GM18511 (cell line): ENCODE measurements at regions not wholly inside any gene's neighbourhood (a gene's known extent, or its start where the extent isn't known, plus 50 kb on each side); places are given as distances from the start of the nearest gene placed in this dataset.

Experiments
- ATAC-seq: cut with Tn5 transposase; IDR thresholded peaks from one replicate; pipeline ENCODE4 v1.9.1; 2021; ENCODE audit warnings: mild to moderate bottlenecking, moderate library complexity; ENCODE audit not compliant: unreplicated experiment

DNA sequence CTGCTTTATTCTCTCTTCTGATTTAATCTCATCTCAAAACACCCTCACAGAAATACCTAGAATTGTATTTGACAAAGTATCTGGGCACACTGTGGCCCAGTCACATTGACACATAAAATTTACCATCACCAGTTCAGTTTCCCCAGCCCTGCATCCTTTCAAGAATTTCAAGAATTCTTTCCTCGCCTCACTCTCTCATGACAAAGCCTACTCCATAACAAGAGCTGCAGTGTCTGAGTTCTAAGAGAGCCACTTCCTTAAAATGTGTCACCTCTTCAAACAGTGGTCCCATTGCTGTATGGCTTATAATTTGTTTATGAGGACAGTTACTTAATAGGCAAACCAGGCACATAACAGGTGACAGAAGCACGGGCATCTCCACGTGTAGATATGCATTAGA lies 90.9 kb upstream of the STK39 start:
- no peak for ATAC-seq

GRCh38 chr2:168338803-168339437 lies 91.5 kb upstream of the STK39 start:
- ATAC-seq: no peak

- ATAC-seq: no peak
These were observed 93.5 kb upstream of the STK39 start for GRCh38 chr2:168340931-168341330.

GRCh38 chr2:168343586-168343985 lies 96.2 kb upstream of the STK39 start:
- no peak for ATAC-seq

DNA sequence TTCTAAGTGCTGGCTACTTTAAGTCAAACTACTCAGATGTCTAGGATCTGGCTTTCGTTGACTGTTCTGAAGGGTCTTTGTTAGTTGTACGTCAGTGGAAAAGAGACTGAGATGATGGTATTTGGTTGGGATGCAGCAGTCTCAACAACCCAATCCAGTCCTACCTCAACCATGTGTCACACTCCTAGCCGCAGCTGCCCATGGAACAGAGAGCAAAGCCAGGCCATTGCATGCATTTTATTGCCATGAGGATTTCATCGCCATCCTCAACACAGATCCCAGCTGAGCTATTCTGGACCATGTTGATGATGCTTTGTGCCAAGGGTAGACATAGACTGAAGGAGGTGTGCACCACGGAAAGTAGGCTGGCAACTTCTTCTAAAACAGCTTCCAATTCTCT lies 97.3 kb upstream of the STK39 start:
- ATAC-seq: no peak

DNA sequence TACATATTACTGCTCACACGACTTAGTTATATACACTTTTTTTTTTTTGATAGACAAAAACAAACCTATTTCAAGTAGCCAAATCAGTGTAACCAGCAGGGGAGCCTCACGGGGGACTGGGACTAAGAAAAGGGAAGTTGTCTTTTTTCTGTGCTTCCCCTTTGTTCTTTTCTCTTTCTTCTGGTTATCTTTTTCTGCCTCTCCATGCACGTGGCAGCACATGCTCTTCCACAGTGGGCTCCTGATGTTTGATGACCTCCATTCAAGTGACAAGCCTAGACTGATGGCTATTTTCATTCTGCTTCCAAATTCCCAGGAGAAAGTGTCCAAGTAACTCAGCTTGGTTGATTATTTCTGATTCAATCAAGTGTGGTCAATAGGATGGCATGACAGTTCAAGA lies 98.2 kb upstream of the STK39 start:
- no peak for ATAC-seq

DNA sequence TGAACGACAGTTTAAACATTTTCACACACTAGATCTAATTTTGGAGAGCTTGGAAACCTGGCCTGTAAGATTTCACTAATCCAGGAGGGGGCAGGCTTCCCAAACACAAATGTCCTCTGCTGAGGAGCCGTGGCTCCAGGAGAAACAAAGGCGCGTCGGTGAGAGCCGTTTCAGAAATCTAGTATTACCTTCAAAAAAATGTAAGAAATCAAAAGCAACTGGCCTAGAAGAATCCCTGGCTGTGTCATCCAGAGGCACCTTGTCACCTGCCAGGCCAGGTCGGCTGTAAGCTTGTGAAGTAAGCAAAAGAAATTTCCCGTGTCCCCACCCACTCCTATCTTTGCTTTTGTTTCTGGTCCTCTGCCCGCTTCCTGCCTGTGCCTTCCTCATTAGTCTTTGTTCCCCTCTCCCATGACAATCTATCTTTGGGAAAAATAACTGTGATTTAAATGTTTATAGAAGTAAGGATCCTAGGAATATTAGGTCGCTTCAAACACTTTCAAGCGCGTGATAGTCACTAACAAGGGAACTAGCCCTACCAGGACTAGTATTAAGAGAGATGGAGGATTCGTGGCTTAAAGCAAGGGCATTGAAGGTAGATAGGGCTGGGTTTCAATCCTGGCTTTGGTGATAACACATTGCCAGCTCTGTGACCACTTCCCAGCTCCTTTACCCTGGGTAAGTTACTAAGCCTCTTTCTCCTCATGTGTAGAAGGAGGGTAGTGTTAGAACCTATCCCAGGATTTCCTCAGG lies 99.5 kb upstream of the STK39 start:
- peak; percentile 77 for ATAC-seq

GRCh38 chr2:168348076-168348475 lies 100.7 kb upstream of the STK39 start:
- peak; percentile 71 for ATAC-seq

GRCh38 chr2:168350380-168350779 lies 103.0 kb upstream of the STK39 start:
- no peak for ATAC-seq

- ATAC-seq: no peak
These were observed 102.8 kb upstream of the CERS6 start for GRCh38 chr2:168353251-168353650.

- no peak for ATAC-seq
These were observed 101.6 kb upstream of the CERS6 start for GRCh38 chr2:168354499-168354898.

DNA sequence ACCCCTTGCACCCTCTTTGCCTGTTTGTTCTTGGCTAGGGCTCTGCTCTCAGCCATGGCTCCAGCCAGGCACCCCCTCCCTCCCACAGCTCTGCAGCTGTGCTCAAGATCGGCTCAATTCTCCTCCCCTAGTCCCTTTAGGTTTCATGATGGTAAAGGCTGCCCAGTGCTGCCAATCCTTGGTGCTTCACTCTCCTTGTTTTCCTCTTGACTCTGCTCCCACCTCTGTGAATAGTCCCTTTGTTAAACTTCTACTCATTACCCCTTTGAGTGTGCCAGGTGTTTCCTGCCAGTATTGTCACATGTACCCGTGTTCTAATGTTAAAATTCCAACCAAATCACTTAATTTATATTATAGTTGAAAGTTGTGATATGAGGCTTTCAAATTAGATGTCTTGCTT lies 101.0 kb upstream of the CERS6 start:
- no peak for ATAC-seq

GRCh38 chr2:168355779-168356476 lies 100.1 kb upstream of the CERS6 start:
- no peak for ATAC-seq

- no peak for ATAC-seq
These were observed 99.6 kb upstream of the CERS6 start for GRCh38 chr2:168356477-168356835.

DNA sequence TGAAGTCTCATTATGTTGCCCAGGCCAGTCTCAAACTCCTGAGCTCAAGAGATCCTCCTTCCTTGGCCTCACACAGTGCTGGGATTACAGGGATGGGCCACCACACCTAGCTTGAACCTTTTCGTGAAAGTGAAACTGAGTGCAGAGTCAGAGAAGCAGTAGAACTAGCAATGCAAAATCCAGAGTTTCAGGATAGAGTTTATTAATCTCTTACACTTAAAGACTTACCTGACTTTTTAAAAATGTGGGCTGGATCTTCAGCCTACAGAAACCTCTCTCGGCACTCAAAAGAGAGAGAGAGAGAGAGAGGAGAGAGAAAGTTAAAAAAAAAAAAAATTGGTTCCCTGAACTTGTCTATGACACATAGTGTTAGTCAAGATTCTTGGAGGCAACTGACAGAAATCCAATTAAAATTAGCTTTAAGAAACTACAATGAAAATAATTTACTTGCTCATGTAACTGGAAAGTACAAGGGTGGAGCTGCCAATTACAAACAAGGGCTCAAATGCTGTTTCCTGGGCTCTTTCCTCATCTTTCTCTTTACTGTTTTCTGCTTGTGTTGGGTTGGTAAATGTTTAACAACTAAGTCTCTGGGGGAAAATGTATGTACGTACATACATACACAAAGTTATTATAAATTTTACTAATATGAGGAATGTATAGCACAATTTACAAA lies 98.1 kb upstream of the CERS6 start:
- ATAC-seq: peak; percentile 72

DNA sequence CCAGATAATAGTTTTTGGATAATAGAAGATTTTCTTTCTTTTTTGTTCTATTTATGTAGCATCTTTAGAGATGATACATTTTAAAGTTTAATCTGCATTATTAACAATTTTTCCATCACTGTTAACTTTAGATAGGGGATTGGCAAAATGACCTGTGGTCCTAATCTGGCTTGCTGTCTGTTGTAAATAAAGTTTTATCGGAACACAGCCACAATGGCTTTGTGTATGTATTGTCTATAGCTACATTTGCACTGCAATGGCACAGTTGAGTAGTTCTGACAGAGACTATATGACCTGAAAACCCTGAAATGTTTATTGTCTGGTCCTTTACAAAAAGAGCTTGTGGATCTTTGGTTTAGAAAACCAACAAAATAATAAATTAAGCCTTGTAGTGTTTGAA lies 97.0 kb upstream of the CERS6 start:
- no peak for ATAC-seq

DNA sequence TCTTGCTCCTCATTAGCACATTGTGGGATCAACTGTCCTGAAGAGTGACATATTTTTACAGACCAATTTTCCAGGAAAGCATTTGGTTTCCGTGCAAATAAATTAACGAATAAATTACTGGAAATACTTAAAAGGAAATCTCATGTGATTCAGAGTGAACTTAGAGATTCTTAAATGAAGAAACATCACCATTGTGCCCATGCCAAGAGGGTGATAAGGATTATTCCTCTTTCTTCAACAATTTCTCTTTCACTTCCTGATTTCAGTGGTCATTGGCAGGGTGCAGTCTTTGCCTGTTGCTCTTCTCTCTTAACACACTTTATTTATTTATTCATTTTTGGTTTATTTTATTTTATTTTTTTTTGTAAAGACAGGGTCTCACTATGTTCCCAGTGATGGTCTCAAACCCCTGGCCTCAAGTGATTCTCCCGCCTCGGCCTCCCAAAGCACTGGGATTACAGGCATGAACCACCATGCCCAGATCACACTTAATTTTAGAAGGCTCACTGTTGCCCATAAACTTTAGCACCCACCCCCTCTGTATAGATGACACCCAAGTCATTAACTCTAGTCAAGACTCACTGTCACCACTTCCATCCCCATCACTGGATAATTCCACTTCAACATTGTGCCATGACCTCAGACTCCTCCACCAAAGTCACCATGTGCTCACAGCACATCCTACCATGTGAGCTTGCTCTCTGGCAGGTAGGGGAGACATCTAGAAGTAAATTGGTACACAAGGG lies 92.6 kb upstream of the CERS6 start:
- peak; percentile 82 for ATAC-seq

DNA sequence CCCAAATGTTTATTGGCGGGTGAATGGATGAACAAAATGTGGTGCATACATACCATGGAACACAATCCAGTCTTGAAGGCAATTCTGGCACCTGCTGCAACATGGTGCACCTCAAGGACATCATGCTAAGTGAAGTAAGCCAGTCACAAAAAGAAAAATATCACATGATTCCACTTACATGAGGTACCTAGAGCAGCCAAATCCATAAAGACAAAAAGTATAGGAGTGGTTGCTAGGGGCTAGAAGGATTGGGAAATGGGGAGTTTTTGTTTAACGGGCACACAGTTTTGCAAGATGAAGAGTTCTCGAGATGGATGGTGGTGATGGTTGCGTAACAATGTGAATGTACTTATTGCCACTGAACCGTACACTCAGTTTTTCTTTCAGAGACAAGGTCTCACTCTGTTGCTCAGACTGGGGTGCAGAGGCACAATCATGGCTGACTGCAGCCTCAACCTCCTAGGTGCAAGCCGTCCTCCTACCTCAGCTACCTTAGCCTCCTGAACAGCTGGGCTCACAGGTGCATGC lies 90.9 kb upstream of the CERS6 start:
- no peak for ATAC-seq

GRCh38 chr2:168369031-168369430 lies 87.0 kb upstream of the CERS6 start:
- no peak for ATAC-seq

DNA sequence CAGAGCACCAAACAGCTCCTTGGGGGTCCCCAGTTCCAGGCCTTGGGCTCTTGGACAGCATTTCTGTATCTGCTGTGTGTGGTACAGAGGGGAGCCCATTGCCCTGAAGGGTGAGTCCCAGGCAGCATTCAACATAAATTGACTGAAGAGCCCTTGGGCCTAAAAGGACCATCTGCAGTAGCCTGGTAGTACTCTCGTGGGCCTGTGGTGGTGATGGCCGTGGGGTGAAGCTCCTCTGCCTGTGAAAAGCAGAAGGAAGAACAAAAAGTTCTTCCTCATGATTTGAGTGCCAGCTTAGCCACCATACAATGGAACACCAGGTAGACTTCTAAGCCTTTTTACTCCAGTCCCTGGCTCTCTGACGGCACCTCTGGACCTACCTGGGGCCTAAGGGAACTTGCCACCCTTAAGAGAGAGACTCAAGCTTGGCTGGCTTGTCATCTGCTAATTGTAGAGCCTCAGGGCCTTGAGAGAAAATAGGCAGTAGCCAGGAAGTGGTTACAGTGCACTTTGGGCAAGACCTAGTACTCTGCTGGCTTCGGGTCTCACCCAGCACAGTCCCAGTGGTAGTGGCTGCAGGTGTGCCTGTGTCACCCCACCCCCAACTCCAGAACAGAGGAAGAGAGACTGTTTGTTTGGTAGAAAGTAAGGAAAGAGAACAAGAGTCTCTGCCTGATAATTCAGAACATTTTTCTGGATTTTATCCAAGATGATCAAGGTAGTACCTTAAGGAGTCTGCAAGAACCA lies 84.6 kb upstream of the CERS6 start:
- ATAC-seq: peak; percentile 96
